ENCODE measurements at regions not wholly inside any gene's neighbourhood (a gene's known extent, or its start where the extent isn't known, plus 50 kb on each side); places are given as distances from the start of the nearest gene placed in this dataset.

DNA sequence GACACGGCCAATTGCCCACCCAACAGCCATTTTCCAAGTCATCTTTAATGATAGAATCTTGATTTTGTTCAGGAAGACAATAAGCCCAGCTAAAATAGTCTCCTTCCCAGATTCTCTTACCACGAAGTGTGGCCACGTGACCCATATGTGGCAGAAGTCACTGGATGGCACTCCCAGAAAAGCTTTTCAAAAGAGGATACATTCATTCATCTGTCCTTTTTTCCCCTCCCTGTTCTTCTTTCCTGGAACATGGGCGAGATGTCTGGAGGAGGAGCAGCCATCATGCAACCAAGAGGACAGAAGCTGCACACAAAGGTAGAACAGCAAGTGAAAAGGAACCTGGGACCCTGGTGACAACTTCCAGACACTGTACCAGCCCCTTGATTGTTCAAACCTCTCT lies 174.7 kb downstream of the UACA start:
- no peak for TF ChIP-seq ZNF274 (IDR thresholded peaks at IDR 0.05; ENCODE audit: low read depth, low read length)
- Histone ChIP-seq H3K9me2 (ENCODE audit: insufficient read depth) (no peaks in the 10 kb centered on the region), H3K4me2 (ENCODE audit: low read length) (no peak overlapping the region), H3K9ac (ENCODE audit: low read length) (no peak overlapping the region), H3K27me3 (ENCODE audit: insufficient read depth, low read length) (no peaks in the 10 kb centered on the region), H3K9me3 (ENCODE audit: control insufficient read depth in 1 of 2, insufficient read depth in 1 of 2, low read depth in 1 of 2, low read length in 2 of 2) (no peaks in the 10 kb centered on the region), H4K20me1 (ENCODE audit: insufficient read depth) (no peaks in the 10 kb centered on the region), H2AFZ (ENCODE audit: low read depth, low read length, poor library complexity, severe bottlenecking) (no peak overlapping the region), H3K79me2 (ENCODE audit: insufficient read depth, low read length) (no peaks in the 10 kb centered on the region), H3K4me3 (replicated peaks in 1 of 2; ENCODE audit: low read depth in 1 of 2, low read length in 2 of 2) (no peak overlapping the region), H3K4me1 (ENCODE audit: control insufficient read depth in 1 of 2, insufficient read depth in 2 of 2, low read length in 2 of 2) (peaks cover 9 to 20% of the 10 kb centered on the region in 2 experiments), H3K36me3 (ENCODE audit: control insufficient read depth in 1 of 2, insufficient read depth in 2 of 2, low read length in 2 of 2) (no peaks in the 10 kb centered on the region), H3K27ac (ENCODE audit: low read depth, low read length) (no peak overlapping the region)
- BruUV-seq (replicated peaks) = no TSS peak
- ChIA-PET POLR2A (no interaction called here), RAD21 (ENCODE audit: low non-redundant PET in 1 of 2, low total read pairs in 2 of 2, uncharacterized antibody in 2 of 2, unreplicated experiment in 2 of 2) (no interaction called here), CTCF (no interaction called here)
- intact Hi-C loops (cut with micrococcal nuclease) = no loop called here
- ATAC-seq (no peak), DNase-seq (ENCODE audit: low read depth, low spot score) (no peak)

DNA sequence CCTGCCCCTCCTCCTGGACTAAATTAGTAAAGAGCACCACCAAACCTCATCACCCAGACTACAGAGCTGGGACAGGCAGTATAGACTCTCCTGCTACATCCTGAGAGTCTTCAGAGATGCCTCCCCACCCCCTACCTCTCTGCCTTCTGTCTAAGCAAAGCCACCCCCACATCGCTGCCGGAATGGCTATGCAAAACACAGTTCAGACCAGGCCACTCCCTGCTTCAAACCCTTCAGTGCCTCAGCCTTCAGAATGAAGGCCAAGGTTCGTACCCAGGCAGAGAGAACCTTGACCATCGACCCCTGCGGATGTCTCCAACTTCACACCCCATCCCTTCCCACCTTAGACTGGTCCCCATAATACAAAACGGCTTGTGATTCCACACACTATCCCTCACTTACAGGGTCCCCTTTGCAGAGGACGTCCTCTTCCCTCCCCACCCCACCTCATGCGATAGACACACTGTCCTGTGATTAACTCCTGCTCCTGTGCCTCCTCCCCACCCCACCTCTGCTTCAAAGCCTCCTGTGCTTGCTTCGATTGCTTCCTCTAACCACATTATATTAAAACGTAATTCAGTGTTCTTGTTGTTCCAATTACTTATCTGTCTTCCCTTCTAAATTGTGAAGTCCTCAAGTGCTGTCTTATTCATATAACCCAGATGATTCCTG lies 175.3 kb downstream of the UACA start:
- Histone ChIP-seq H4K20me1 (ENCODE audit: insufficient read depth) (no peaks in the 10 kb centered on the region), H3K27ac (ENCODE audit: low read depth, low read length) (no peak overlapping the region), H3K9me3 (ENCODE audit: control insufficient read depth in 1 of 2, insufficient read depth in 1 of 2, low read depth in 1 of 2, low read length in 2 of 2) (no peaks in the 10 kb centered on the region), H3K9ac (ENCODE audit: low read length) (no peak overlapping the region), H3K79me2 (ENCODE audit: insufficient read depth, low read length) (no peaks in the 10 kb centered on the region), H3K9me2 (ENCODE audit: insufficient read depth) (no peaks in the 10 kb centered on the region), H3K36me3 (ENCODE audit: control insufficient read depth in 1 of 2, insufficient read depth in 2 of 2, low read length in 2 of 2) (no peaks in the 10 kb centered on the region), H3K4me1 (ENCODE audit: control insufficient read depth in 1 of 2, insufficient read depth in 2 of 2, low read length in 2 of 2) (peaks cover 9 to 22% of the 10 kb centered on the region in 2 experiments), H2AFZ (ENCODE audit: low read depth, low read length, poor library complexity, severe bottlenecking) (no peak overlapping the region), H3K4me2 (ENCODE audit: low read length) (no peak overlapping the region), H3K27me3 (ENCODE audit: insufficient read depth, low read length) (no peaks in the 10 kb centered on the region), H3K4me3 (replicated peaks in 1 of 2; ENCODE audit: low read depth in 1 of 2, low read length in 2 of 2) (no peak overlapping the region)
- DNase-seq (ENCODE audit: low read depth, low spot score) (no peak), ATAC-seq (no peak)
- ChIA-PET POLR2A (no interaction called here), RAD21 (ENCODE audit: low non-redundant PET in 1 of 2, low total read pairs in 2 of 2, uncharacterized antibody in 2 of 2, unreplicated experiment in 2 of 2) (no interaction called here), CTCF (no interaction called here)
- BruUV-seq (replicated peaks) = no TSS peak
- TF ChIP-seq SRF (IDR thresholded peaks at IDR 0.05; ENCODE audit: low read depth) (no peak), POLR2A (IDR thresholded peaks at IDR 0.05; ENCODE audit: borderline replicate concordance, extremely low read depth, insufficient read depth, insufficient read length) (no peak), RAD21 (IDR thresholded peaks at IDR 0.05; ENCODE audit: low read depth) (no peak), CEBPB (IDR thresholded peaks at IDR 0.05; ENCODE audit: low read depth) (no peak), CBX3 (IDR thresholded peaks at IDR 0.05; ENCODE audit: low read depth) (no peak), ZNF274 (IDR thresholded peaks at IDR 0.05; ENCODE audit: low read depth, low read length) (no peak), FOSL1 (IDR thresholded peaks at IDR 0.05; ENCODE audit: low read depth) (no peak), EZH2phosphoT487 (IDR thresholded peaks at IDR 0.05; ENCODE audit: borderline replicate concordance) (no peak), ZFX (IDR thresholded peaks at IDR 0.05) (no peak), TCF7L2 (IDR thresholded peaks at IDR 0.05; ENCODE audit: borderline replicate concordance, extremely low read depth, insufficient read depth, insufficient read length) (no peak), ELF1 (IDR thresholded peaks at IDR 0.05; ENCODE audit: borderline replicate concordance, low read depth) (no peak), JUND (IDR thresholded peaks at IDR 0.05) (no peak), SIN3A (IDR thresholded peaks at IDR 0.05; ENCODE audit: low read depth) (no peak), EZH2 (IDR thresholded peaks at IDR 0.05) (no peak)
- TF ChIP-seq, protein P1, sequence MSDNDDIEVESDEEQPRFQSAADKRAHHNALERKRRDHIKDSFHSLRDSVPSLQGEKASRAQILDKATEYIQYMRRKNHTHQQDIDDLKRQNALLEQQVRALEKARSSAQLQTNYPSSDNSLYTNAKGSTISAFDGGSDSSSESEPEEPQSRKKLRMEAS (IDR thresholded peaks at IDR 0.05) = no peak
- TF ChIP-seq, protein P2, sequence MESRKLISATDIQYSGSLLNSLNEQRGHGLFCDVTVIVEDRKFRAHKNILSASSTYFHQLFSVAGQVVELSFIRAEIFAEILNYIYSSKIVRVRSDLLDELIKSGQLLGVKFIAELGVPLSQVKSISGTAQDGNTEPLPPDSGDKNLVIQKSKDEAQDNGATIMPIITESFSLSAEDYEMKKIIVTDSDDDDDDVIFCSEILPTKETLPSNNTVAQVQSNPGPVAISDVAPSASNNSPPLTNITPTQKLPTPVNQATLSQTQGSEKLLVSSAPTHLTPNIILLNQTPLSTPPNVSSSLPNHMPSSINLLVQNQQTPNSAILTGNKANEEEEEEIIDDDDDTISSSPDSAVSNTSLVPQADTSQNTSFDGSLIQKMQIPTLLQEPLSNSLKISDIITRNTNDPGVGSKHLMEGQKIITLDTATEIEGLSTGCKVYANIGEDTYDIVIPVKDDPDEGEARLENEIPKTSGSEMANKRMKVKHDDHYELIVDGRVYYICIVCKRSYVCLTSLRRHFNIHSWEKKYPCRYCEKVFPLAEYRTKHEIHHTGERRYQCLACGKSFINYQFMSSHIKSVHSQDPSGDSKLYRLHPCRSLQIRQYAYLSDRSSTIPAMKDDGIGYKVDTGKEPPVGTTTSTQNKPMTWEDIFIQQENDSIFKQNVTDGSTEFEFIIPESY (IDR thresholded peaks at IDR 0.05; ENCODE audit: extremely low read depth, insufficient replicate concordance, low read length) = no peak
- intact Hi-C loops (cut with micrococcal nuclease) = no loop called here
